Activated T-helper 1 cell treated with anti-CD3 and anti-CD28 coated beads, Interleukin-12 subunit alpha, Interleukin-12 subunit beta, Interleukin-2, Interleukin-4 antibody, amounts not matched to agents 30 ng/mL and 10 ng/mL and 1 ng/mL, durations not matched to agents 14 hours and 24 hours and 36 hours (primary cell): ENCODE measurements at regions not wholly inside any gene's neighbourhood (a gene's known extent, or its start where the extent isn't known, plus 50 kb on each side); places are given as distances from the start of the nearest gene placed in this dataset.

Experiments used
- DNase-seq: peaks from one replicate; pipeline ENCODE4 v3.0.0; 2021; ENCODE audit warnings: low spot score
- H3K27ac Mint-ChIP-seq: one replicate; pipeline ENCODE4 v1.8.0; 2021; ENCODE audit warnings: mild to moderate bottlenecking, mixed read lengths
- H3K27me3 Mint-ChIP-seq: one replicate; pipeline ENCODE4 v1.8.0; 2022; ENCODE audit warnings: mild to moderate bottlenecking, moderate library complexity, mixed read lengths; ENCODE audit not compliant: insufficient read depth
- H3K36me3 Mint-ChIP-seq: one replicate; pipeline ENCODE4 v1.8.0; 2021; ENCODE audit warnings: low read depth, mixed read lengths
- H3K4me1 Mint-ChIP-seq: one replicate; pipeline ENCODE4 v1.8.0; 2021; ENCODE audit warnings: low read depth, mixed read lengths
- H3K4me3 Mint-ChIP-seq: one replicate; pipeline ENCODE4 v1.8.0; 2021; ENCODE audit warnings: mild to moderate bottlenecking, moderate library complexity, mixed read lengths
- H3K9me3 Mint-ChIP-seq: one replicate; pipeline ENCODE4 v1.8.0; 2021; ENCODE audit warnings: mixed read lengths
- intact Hi-C: fragments of 100-400 bp; cut with micrococcal nuclease; formaldehyde crosslinking; loops from one replicate; pipeline ENCODE4 v1.15.1; 2024

DNA sequence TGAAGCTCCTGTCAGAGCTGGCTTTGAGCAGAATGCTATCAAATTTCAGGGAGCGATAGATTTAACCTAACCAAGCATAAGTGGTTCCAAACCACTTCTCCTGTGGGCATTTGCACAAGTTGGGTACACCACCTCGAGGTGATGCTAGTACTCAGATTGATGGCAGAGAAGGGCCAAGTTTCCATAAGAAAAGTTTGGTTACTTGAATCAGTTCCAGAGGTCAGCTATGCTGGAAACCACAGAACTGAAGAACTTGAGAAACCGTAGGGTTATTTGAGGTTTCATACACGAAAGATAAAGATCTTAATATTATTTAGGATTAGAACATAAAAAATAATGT lies 238.2 kb upstream of the SOX11 start:
- Mint-ChIP-seq H3K36me3 (no peaks in the 10 kb centered on the region), H3K27ac (no peak overlapping the region), H3K4me3 (no peak overlapping the region), H3K9me3 (no peaks in the 10 kb centered on the region), H3K27me3 (no peaks in the 10 kb centered on the region), H3K4me1 (no peaks in the 10 kb centered on the region)
- intact Hi-C loops: no loop called here
- no peak for DNase-seq

DNA sequence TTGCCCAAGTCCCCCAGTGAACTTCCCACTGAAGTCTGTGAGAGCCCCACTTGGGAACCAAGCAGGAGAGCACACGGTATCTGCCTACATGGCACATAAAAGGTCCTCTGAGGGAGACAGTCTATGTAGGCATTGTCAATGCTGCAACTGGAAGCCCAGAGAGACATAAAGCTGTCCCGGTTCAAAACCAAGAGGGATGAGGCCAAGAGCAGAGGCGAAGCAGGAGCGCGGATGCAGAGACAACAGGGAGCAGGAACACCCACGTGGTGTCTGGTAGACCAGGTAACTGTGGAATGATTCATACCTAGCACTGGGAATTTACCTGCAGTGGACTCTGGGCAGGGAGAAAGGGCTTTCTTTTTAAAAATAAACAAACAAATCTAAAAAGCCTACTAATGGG lies 233.1 kb upstream of the SOX11 start:
- H3K4me1 Mint-ChIP-seq: no peaks in the 10 kb centered on the region
- H3K36me3 Mint-ChIP-seq: no peaks in the 10 kb centered on the region
- intact Hi-C loops: no loop called here
- no peak overlapping the region for H3K27ac Mint-ChIP-seq
- DNase-seq: no peak
- H3K27me3 Mint-ChIP-seq: no peaks in the 10 kb centered on the region
- H3K9me3 Mint-ChIP-seq: no peaks in the 10 kb centered on the region
- H3K4me3 Mint-ChIP-seq: no peak overlapping the region

DNA sequence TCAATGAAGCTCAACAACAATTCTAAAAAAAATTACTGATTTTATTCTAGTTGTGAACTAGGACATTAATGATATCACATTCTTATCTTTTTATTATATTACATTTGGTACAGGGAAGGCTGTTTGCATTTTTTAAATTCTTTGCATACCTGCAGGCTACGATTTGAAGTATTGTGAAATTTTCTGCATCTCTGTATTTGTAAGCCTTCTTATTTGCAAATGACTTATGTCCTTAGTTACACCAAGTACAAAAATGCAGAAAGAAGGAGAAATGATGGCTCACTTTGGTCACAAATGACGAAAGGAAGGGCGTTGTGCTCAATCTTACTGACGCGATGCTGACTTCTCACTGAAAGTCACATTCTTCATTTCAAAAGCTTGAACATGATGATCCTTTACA lies 227.5 kb upstream of the SOX11 start:
- H3K4me3 Mint-ChIP-seq: no peak overlapping the region
- H3K36me3 Mint-ChIP-seq: no peaks in the 10 kb centered on the region
- intact Hi-C loops: no loop called here
- no peaks in the 10 kb centered on the region for H3K4me1 Mint-ChIP-seq
- H3K27me3 Mint-ChIP-seq: no peaks in the 10 kb centered on the region
- H3K27ac Mint-ChIP-seq: no peak overlapping the region
- DNase-seq: no peak
- no peaks in the 10 kb centered on the region for H3K9me3 Mint-ChIP-seq

DNA sequence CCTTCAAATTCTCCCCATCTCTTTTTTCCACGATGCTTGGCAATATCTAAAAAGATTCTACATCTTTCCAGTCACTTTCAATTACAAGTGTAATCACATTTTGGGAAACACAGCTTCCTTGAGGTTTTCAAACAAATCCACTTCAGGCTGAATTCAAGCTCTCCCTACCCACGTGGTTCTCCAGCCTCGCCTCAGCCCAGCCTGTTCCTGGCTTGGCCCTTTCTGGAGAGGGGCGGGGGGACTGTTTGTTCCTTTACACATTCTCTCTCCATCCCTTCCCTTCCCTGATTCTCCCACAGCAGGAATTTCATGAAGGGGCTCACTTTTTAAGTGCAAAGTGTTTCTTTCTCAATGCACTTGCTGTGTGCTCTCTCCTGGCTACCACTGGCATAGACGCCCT lies 226.3 kb upstream of the SOX11 start:
- no peak overlapping the region for H3K27ac Mint-ChIP-seq
- no peaks in the 10 kb centered on the region for H3K9me3 Mint-ChIP-seq
- intact Hi-C loops: no loop called here
- H3K4me3 Mint-ChIP-seq: no peak overlapping the region
- no peaks in the 10 kb centered on the region for H3K4me1 Mint-ChIP-seq
- H3K27me3 Mint-ChIP-seq: no peaks in the 10 kb centered on the region
- no peak for DNase-seq
- H3K36me3 Mint-ChIP-seq: no peaks in the 10 kb centered on the region

DNA sequence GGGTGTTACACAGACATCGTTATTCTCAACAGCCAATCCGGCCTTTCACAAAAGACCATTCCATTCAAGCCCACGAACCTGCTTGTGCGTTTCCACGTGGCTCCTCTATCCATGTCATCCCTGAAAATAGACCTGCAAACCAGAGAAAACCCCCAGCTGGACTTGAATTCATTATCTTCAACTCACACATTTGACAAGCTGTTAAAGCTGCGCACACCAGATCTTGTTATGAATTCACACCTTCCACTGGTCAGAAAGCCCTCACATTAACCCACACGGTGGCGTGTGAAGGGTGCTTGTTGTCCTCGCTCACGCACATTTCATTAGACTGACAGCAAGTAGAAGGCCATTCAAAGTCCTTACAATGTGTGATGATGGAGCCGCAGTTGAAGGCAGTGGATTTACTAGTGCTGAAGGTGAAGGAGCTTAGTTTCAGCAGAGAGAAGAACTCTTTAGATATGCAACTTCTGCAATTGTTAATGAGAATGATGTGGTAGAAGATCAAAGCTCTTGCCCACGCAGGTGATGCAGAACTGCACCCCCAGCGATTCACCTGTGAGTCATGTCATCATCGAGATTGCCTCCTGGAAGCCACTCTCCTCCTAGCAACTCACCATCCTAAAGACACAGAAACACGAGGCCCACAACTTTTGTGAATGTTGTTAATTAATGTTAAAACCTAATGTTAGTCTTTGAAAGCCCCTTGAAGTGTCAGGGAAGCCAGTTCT lies 224.8 kb upstream of the SOX11 start:
- DNase-seq: no peak
- Mint-ChIP-seq H3K4me1 (no peaks in the 10 kb centered on the region), H3K36me3 (no peaks in the 10 kb centered on the region), H3K4me3 (no peak overlapping the region), H3K27ac (no peak overlapping the region), H3K9me3 (no peaks in the 10 kb centered on the region), H3K27me3 (no peaks in the 10 kb centered on the region)
- intact Hi-C loops: no loop called here

DNA sequence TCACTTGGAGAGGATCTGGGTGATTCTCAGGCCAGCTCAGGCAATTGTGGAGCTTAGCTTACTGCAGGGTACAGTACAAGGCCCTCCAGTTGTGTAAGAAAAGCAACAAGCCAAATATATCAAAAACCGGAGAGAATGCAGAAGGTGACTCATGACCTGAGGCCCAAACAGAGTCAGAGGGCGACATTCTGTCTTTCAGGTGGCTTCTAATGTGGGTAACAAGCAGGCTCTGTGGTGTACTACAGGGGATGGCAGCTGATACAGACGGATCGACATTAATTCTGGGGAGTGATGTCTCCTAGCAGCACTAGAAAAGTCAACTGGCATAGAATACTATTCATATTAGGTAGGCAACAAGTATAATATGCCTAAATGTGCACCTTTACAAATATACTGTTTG lies 219.5 kb upstream of the SOX11 start:
- Mint-ChIP-seq H3K4me3 (no peak overlapping the region), H3K36me3 (no peaks in the 10 kb centered on the region), H3K4me1 (no peaks in the 10 kb centered on the region), H3K27ac (no peak overlapping the region), H3K27me3 (no peaks in the 10 kb centered on the region), H3K9me3 (no peaks in the 10 kb centered on the region)
- no peak for DNase-seq
- intact Hi-C loops: no loop called here

DNA sequence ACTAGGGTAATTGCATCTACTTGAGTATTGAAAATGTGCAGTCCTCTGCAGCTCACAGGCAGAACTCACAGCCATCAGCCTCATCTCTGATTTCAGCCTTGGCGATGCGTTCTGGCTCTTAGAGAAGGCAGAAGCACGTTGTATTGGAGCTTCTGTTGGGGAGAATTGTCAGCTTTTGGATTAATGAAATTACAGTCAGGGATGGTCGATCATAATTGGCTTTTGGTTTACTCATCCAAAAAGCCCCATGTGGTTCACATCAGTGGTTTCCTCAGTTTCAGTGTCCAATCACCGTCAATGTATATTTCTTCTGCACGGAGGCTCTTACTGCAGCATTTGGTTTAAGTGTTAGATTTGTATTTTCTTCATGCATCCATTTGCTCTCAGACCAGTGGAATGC lies 218.5 kb upstream of the SOX11 start:
- DNase-seq: no peak
- intact Hi-C loops: no loop called here
- Mint-ChIP-seq H3K4me1 (no peaks in the 10 kb centered on the region), H3K4me3 (no peak overlapping the region), H3K27me3 (no peaks in the 10 kb centered on the region), H3K36me3 (no peaks in the 10 kb centered on the region), H3K27ac (no peak overlapping the region), H3K9me3 (no peaks in the 10 kb centered on the region)

DNA sequence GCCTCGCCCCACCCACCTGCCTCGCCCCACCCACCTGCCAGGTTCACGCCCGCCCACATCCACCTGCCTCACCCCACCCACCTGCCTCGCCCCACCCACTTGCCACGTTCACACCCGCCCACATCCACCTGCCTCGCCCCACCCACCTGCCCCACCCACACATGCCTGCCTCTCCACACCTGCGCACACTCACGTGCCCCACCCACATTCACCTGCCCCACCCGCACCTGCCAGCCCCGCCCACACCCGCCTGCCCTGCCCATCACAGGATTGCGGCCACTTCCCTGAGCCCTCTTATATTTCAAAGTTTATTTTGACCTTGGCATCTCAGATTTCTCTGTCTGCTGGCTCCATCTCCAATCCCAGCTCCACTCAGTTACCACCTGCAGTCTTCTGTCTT lies 217.5 kb upstream of the SOX11 start:
- Mint-ChIP-seq H3K4me3 (no peak overlapping the region), H3K27ac (no peak overlapping the region), H3K36me3 (no peaks in the 10 kb centered on the region), H3K9me3 (no peaks in the 10 kb centered on the region), H3K27me3 (no peaks in the 10 kb centered on the region), H3K4me1 (no peaks in the 10 kb centered on the region)
- DNase-seq: no peak
- intact Hi-C loops: no loop called here

DNA sequence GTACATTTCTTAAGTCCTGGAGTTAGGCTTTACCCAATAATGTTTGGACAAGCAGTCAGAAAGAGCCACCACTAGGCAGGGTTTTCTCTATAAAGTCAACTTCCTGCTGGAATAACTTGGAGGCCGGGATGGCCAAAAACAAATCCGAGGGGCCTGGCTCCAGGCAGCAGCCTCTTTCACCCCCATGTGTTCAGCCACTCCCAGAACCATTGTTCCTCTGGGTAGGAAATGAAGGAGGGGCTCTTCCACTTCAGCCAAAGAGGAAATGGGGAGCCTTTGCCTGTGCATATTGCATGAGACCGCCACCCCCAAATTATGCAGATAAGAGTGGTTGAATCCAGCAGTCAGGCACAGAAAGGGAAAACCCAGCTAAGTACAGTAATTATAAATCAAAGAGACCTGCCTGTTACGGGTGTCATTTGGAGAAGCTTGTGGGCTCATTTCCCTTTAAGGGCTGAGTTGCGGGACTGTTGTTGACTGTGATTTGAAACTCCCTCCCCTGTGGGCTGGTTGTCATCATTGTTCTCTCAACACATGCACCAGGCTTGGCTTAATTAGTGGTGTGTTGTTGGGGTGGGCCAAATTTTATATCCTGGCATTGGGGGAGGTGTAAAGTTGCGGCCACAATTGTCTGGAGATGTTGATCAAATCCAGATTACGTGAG lies 212.8 kb upstream of the SOX11 start:
- intact Hi-C loops: no loop called here
- DNase-seq: no peak
- Mint-ChIP-seq H3K27ac (no peak overlapping the region), H3K4me3 (no peak overlapping the region), H3K9me3 (no peaks in the 10 kb centered on the region), H3K27me3 (no peaks in the 10 kb centered on the region), H3K36me3 (no peaks in the 10 kb centered on the region), H3K4me1 (no peaks in the 10 kb centered on the region)

DNA sequence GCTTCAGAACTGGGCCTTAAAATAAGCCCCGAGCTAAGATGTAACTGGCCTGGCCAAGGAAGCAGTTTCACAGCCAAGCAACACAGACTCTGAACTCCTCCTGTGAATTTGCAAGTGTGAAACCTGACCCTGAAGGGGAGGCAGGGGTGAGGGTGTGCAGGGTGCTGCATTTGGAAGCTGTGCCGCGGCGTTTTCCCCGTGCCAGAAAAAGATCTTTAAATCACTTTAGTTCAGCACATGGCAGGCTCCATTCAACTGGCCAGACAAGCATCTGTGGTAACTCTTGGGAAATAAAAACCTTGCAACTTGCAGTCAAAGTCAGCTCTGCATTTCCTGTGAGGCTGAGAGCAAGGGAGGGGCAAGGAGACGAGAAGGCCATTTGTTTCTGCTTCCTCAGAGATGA lies 209.3 kb upstream of the SOX11 start:
- no peak overlapping the region for H3K27ac Mint-ChIP-seq
- intact Hi-C loops: no loop called here

DNA sequence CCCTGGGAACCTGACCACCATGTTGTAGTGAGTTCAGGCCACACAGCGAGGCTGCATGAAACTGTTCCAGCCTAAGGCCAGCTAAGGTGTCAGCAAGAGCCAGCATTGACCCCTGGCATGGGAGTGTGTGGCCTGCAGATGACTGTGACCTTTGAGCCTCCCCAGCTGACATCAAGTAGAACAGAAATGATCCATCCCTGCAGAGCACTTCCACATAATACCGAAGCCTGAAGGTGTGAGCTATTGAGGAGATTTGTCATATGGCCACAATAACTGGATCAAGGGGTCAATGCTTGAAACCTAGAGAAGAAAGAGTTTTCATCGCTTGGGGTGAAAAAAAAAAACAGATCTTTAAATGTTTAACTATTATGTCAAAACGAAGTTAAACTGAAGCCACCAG lies 207.3 kb upstream of the SOX11 start:
- intact Hi-C loops: no loop called here
- H3K27me3 Mint-ChIP-seq: no peaks in the 10 kb centered on the region
- H3K4me1 Mint-ChIP-seq: no peaks in the 10 kb centered on the region
- no peaks in the 10 kb centered on the region for H3K9me3 Mint-ChIP-seq
- no peaks in the 10 kb centered on the region for H3K36me3 Mint-ChIP-seq
- no peak overlapping the region for H3K4me3 Mint-ChIP-seq
- no peak for DNase-seq
- no peak overlapping the region for H3K27ac Mint-ChIP-seq

More for the DNA sequence above, 209.3 kb upstream of the SOX11 start:
- Mint-ChIP-seq H3K4me3 (no peak overlapping the region), H3K27me3 (no peaks in the 10 kb centered on the region), H3K36me3 (no peaks in the 10 kb centered on the region), H3K9me3 (no peaks in the 10 kb centered on the region), H3K4me1 (no peaks in the 10 kb centered on the region)
- DNase-seq: no peak

DNA sequence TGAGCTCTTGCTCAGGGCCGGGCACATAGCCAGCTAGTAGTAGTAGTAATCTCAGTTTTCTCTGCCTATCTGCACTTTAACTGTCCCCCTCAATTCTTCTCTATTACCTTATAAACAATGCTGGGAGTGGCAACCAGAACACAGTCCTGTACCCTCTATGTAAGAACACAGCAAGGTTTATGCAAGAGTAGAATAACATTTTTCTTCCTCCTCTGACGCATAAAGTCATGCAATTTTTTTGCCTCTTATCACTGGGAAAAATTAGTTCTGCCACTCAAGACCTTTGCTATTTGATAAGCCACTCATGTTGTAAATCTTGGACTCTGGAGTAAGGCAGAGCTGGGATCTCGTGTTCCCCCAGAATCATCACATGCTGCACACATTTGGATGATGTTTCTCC lies 200.7 kb upstream of the SOX11 start:
- H3K27me3 Mint-ChIP-seq: no peaks in the 10 kb centered on the region
- no peak for DNase-seq
- H3K4me1 Mint-ChIP-seq: no peaks in the 10 kb centered on the region
- intact Hi-C loops: no loop called here
- H3K4me3 Mint-ChIP-seq: no peak overlapping the region
- H3K36me3 Mint-ChIP-seq: no peaks in the 10 kb centered on the region
- H3K27ac Mint-ChIP-seq: no peak overlapping the region
- no peaks in the 10 kb centered on the region for H3K9me3 Mint-ChIP-seq

DNA sequence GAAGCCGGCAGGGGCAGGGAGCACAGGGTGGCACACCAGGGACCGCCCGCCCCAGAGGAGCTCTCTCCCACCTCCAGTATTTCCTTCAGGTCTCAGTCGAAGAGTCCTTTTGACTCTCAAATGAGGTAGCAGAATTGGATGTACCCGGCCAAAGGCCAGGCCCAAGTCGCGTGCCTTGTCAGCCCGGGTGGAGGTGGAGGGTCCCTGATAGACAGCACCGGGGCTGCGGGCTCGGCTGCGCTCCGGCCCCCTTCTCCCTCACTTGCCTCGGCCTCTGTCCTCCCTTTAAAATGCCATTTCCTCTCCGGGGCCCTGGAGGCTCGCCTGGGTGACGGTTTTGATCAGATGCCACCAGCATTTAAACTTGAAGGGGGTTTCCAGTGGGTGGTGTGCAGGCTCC lies 198.9 kb upstream of the SOX11 start:
- Mint-ChIP-seq H3K27ac (no peak overlapping the region), H3K4me1 (no peaks in the 10 kb centered on the region), H3K4me3 (no peak overlapping the region), H3K36me3 (no peaks in the 10 kb centered on the region), H3K9me3 (no peaks in the 10 kb centered on the region), H3K27me3 (no peaks in the 10 kb centered on the region)
- DNase-seq: no peak
- intact Hi-C loops: no loop called here

DNA sequence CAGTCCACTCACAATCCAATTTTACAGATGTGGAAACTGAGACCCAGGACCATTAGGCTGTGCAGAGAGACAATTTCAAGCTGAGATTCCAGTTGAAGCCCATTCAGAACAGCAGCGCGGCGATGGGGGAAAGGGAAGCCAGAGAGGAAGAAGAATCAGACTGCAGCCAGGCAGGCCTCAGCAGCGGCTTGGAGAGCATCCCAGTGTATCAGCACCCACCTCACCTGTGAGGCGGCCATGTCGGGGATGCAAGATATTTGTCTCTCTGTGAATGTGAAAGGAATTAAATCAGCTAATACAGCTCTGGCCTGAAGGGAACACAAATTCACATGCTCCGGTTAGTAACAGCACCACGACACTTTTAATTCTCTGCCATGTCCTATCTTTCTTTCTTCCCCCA lies 198.0 kb upstream of the SOX11 start:
- intact Hi-C loops: no loop called here
- Mint-ChIP-seq H3K4me1 (no peaks in the 10 kb centered on the region), H3K4me3 (no peak overlapping the region), H3K27me3 (no peaks in the 10 kb centered on the region), H3K36me3 (no peaks in the 10 kb centered on the region), H3K9me3 (no peaks in the 10 kb centered on the region), H3K27ac (no peak overlapping the region)
- no peak for DNase-seq
